Hindlimb muscle (tissue), 1 donor: ENCODE measurements at regions not wholly inside any gene's neighbourhood (a gene's known extent, or its start where the extent isn't known, plus 50 kb on each side); places are given as distances from the start of the nearest gene placed in this dataset.

Experiments
- DNase-seq: peaks from one replicate; pipeline ENCODE4 v3.0.0-alpha.2; 2013

GRCh38 chr5:68542207-68542606 is 326.7 kb downstream of the PIK3R1 start:
- DNase-seq, result no peak

DNA sequence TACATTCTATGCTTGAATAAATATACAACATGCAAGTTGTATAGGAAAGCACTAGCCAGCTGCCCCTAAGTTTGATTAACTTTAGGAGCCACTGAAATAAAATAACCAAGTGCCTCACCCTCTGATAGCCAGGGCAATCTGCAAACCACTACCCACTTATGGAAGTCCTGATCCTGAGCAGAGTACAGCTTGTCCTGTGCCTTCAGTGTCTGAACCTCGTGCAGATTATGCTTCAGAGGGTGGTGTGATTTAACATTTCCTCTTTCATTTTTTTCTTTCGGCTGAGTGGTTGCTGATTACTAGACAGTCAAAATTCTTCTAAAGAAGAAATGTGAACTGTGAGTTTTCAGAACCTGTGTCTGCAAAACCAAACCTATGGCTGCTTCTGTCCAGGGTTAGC is 327.7 kb downstream of the PIK3R1 start:
- DNase-seq, result no peak

GRCh38 chr5:68544091-68544647 is 328.6 kb downstream of the PIK3R1 start:
- no peak for DNase-seq

- no peak for DNase-seq
These were observed 329.3 kb downstream of the PIK3R1 start for GRCh38 chr5:68544648-68545552.

- DNase-seq, result no peak
These were observed 330.2 kb downstream of the PIK3R1 start for GRCh38 chr5:68545636-68546295.

DNA sequence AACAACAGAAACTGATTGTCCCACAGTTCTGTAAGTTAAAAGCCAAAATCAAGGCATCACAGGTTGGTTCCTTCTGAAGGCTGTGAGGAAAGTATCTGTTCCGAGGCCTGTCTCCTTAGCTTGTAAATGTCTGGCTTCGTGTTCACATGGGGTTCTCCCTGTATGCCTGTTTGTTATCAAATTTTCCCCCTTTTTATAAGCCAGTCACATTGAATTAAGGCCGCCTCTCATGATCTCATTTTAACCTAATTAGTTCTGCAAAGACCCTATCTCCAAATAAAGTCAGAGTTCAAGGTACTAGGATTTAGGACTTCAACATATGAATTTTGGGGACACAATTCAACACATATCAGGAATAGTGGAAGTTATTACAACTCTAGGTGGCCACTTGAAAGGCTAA is 331.5 kb downstream of the PIK3R1 start:
- no peak for DNase-seq

GRCh38 chr5:68547622-68548021 is 332.1 kb downstream of the PIK3R1 start:
- DNase-seq, result no peak

DNA sequence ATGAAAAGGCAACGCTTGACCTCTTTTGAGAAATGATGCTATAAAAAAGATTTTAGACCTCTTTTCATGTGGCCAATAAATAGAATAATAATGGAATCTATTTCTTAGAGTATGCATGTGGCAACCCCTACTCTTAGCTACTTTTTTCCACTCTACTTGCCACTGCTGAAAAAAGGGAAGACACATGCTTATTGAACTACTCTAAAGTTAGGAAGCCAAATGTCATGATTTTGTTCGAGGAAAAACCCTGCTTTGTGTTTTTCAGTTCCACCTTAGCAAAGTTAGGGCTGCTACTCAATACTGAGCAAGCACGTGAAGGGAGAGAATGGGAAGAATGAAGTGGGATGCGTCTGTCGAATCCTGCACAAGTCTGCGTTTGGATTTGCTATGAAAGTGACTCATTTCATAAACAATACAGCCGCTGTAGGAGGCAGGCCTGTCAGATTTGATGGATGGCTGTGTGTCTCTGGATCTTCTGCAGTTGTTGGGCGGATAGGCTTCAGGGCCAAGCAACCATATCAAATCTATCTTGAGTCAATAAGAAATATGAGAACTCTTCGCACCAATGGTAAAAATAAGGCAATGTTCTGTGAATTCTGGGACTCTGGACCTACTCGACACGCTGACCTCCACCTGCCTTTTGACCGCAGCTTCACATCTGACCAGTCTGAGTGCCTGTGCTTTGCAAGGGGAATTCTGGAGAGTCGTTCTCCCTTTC is 333.6 kb downstream of the PIK3R1 start:
- DNase-seq, result no peak

DNA sequence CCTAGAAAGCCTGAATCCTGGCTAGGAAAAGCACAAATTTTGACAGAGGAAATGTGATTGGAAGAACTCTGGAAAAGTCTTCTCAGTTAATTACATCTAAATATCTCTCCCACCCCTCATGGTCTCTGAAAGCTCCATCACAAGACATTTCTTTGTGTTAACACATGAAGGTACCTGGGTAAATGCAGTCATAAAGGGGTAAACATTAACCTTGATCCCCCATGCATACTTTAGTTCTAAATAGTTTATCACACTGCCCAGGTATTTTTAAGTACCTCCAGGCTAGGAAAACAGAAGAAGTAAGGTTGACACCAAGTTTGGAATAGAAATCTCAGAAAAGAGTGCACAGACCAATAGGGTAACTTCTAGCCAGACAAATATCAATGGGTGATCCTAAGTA is 334.5 kb downstream of the PIK3R1 start:
- no peak for DNase-seq

DNA sequence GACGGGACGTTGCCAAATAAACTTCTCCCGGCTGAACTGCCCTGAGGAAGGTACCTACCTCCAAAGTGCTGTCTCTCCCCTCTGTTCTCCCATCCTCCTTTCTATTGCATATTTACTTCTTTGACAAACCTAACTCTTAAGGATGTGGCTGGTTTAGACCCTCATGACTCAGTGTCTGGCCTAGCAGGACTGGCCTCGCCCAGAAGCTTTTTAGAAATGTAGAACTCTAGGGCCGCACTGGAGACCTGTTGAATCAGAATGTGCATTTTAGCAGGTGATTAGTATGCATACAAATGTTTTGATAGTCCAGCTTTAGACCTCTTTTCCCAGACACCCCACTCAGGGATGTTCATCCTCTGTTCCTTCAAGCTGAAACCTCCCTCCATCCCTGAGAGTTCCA is 335.9 kb downstream of the PIK3R1 start:
- no peak for DNase-seq

- DNase-seq, result no peak
These were observed 339.2 kb downstream of the PIK3R1 start for GRCh38 chr5:68554571-68555279.

GRCh38 chr5:68555907-68556681 is 340.5 kb downstream of the PIK3R1 start:
- no peak for DNase-seq

DNA sequence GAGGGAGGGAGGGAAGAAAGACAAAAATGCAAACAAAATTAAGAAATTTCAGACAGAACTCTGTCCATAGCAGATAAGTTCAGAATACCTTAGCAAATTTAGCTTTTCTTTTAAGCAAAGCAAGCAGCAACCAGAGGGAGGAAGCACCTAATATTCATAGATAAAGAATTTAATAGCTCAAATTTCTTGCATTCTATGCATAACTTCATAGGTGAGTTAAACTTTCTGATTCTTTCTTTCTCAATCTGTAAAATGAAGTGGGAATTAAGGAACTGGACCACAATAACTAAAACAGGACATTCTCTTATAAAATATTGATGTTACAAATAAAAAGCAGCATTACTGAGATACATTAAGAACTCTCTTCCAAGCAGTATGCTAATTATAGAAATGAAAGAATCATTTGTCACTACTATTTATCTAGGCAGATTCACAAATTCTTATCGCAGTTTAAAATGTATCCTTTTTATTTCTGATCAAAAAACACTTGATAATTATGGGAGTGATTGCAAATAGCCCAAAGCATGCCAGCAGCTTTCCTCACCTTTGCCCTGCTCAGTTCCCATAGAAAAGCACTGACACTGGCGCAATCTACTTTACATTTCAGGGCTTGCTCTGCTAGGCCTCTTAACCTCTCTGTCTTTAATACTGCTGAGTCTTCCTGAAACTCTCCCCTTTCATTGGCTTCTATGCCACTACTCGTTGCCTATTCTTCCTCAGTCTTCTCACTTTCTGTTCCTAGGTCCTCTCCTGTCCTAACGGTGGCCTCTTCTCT is 341.8 kb downstream of the PIK3R1 start:
- DNase-seq, result no peak

DNA sequence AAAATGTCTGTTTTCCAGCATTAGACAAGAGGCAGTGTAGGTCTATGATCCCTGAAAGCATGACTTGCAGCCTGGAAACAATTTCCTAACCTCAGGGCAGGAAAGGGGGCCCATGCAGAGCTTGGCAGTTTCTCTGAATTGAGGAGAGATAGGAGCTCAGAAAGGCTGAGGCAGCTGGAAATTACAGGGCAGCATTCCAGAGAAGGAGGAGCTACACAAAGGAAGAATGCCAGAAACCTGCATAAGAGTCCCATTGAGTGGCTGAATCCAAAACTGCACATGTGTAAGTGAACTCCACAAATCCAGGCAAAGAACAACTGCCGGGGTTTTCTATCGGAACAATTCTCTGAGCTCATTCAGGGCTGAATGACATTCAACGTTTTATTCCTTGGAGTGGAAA is 346.8 kb downstream of the PIK3R1 start:
- peak; percentile 83 for DNase-seq

DNA sequence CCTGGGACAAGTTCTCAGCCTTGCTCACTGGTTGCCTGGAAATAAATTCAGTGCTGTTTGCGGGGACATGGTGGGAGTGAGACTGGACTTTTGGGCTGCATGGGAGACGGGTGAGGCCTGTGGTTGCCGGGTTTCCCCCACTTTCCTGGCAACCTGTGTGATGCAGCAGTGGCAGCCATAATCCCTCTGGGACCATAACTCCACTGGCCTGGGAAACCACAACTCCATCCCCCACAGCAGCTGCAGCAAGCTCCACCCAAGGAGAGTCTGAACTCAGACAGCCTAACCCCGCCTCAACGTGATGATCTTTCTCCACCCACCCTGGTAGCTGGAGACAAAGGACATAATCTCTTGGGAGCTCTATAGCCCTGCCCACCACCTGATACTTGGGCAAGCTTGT is 349.9 kb downstream of the PIK3R1 start:
- DNase-seq, result no peak

DNA sequence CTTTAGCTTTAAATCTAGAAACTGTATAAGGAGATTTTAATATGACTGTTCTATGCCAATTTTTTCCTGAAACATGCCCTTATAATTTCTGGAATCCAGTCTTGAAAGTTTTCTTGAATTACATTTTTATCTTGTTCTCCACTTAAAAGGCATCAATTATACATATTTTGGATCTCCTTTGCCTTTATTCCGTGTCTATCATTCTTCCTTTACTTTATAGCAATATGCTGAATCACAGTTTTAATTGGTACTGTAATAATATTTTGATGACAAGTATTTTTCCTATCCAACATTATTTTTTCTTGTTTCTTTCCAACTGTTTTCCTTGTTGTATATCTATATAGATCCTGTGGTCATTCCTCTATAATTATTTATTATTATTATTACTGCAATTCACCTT is 361.2 kb downstream of the PIK3R1 start:
- DNase-seq, result no peak

- no peak for DNase-seq
These were observed 366.7 kb downstream of the PIK3R1 start for GRCh38 chr5:68582284-68582683.

- no peak for DNase-seq
These were observed 371.6 kb downstream of the PIK3R1 start for GRCh38 chr5:68587171-68587570.

DNA sequence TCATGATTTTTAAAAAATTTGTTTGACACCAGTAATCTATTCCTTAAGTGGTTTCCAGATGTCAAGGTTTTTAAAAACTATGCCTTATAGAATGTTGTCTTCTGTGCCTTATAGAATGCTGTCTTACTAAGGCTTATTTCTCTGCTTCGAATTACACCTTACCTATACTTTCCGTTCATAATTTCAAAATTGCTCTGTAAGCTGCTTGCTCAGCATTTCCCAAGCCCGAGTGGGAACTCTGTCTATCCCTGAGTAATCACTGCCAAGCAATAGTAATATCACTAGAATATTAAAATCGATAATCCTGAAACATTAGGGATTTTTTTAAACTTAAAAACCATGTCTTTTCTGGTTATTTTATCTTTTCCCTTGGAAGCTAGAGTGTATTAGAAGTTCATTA is 376.3 kb downstream of the PIK3R1 start:
- DNase-seq, result no peak

DNA sequence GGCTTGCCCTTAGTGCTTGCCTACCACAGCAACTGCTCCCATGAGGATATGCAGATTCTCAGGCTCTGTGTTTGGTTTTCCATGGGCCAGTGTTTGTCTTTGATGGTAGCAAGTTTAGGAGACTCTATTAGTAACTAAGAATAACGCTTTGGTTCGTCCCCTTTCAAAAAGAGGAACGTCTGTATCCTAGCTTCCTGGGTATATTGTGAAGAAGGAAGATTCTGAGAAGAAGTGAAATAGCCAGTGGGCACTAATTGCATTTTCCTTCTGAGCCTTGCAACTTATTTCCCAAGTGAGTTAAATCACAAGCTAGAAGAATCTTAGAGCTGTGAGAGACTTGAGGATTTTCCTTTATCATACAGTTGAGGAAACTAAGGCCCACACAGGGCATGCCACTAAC is 376.8 kb downstream of the PIK3R1 start:
- no peak for DNase-seq

DNA sequence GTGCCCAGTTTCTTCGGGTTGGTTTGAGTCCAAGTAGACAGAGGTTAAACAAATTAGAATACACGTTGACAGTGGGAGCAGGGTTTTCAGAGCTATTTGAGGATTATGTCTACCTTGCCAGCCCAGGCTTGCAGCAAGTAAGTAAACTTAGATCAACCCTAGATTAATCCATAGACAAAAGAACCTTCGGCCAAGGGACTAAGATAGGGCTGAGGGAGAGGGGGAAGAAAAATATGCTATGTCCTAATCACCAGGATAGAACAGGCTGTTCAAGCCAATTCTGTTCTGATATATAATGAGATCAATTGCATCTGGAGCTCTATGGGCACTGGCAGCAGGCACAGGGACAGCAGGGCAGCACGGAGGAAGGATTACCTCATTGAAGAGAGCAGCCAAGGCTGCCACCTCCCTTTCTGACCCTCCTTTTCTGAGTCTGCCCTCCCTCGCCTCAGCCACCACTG is 377.7 kb downstream of the PIK3R1 start:
- DNase-seq, result no peak
